GM21381 (cell line): ENCODE measurements at regions not wholly inside any gene's neighbourhood (a gene's known extent, or its start where the extent isn't known, plus 50 kb on each side); places are given as distances from the start of the nearest gene placed in this dataset.

Experiments used
- ATAC-seq: cut with Tn5 transposase; IDR thresholded peaks from one replicate; pipeline ENCODE4 v1.9.1; 2021; ENCODE audit warnings: mild to moderate bottlenecking, moderate library complexity; ENCODE audit not compliant: unreplicated experiment

GRCh38 chr3:35500641-35501350, 138.5 kb upstream of the ARPP21 start:
- no peak for ATAC-seq

GRCh38 chr3:35502699-35503098, 136.6 kb upstream of the ARPP21 start:
- no peak for ATAC-seq

GRCh38 chr3:35505181-35505580, 134.1 kb upstream of the ARPP21 start:
- no peak for ATAC-seq

- ATAC-seq = no peak
These were observed 133.6 kb upstream of the ARPP21 start for GRCh38 chr3:35505772-35506171.

GRCh38 chr3:35519936-35520335, 119.4 kb upstream of the ARPP21 start:
- ATAC-seq = no peak

- no peak for ATAC-seq
These were observed 118.1 kb upstream of the ARPP21 start for GRCh38 chr3:35521196-35521595.

- ATAC-seq = no peak
These were observed 116.9 kb upstream of the ARPP21 start for GRCh38 chr3:35522450-35522849.

- no peak for ATAC-seq
These were observed 116.3 kb upstream of the ARPP21 start for GRCh38 chr3:35523074-35523473.

GRCh38 chr3:35523838-35524237, 115.5 kb upstream of the ARPP21 start:
- no peak for ATAC-seq

GRCh38 chr3:35524856-35525255, 114.5 kb upstream of the ARPP21 start:
- no peak for ATAC-seq

GRCh38 chr3:35528728-35529127, 110.6 kb upstream of the ARPP21 start:
- no peak for ATAC-seq

- ATAC-seq = no peak
These were observed 110.0 kb upstream of the ARPP21 start for GRCh38 chr3:35529337-35529736.

GRCh38 chr3:35537265-35537664, 102.1 kb upstream of the ARPP21 start:
- no peak for ATAC-seq

- no peak for ATAC-seq
These were observed 94.3 kb upstream of the ARPP21 start for GRCh38 chr3:35544976-35545375.

- no peak for ATAC-seq
These were observed 89.6 kb upstream of the ARPP21 start for GRCh38 chr3:35549690-35550089.

- ATAC-seq = no peak
These were observed 77.2 kb upstream of the ARPP21 start for GRCh38 chr3:35562141-35562540.

- ATAC-seq = no peak
These were observed 74.3 kb upstream of the ARPP21 start for GRCh38 chr3:35565048-35565447.
